Activated naive CD4-positive, alpha-beta T cell treated with anti-CD3 and anti-CD28 coated beads for 36 hours (primary cell): ENCODE measurements at regions not wholly inside any gene's neighbourhood (a gene's known extent, or its start where the extent isn't known, plus 50 kb on each side); places are given as distances from the start of the nearest gene placed in this dataset.

ENCODE experiments used
- CTCF ChIA-PET: fragments of 350-600 bp; sonication (Branson Sonifier 250); formaldehyde crosslinking; loops from one replicate; lab custom pipeline; 2021; ENCODE audit warnings: antibody characterized with exemption; lab: Charles Lee
- DNase-seq: peaks from one replicate; pipeline ENCODE4 v3.0.0-alpha.2; 2020
- H3K27ac Mint-ChIP-seq: one replicate; pipeline ENCODE4 v1.8.0; 2021; ENCODE audit warnings: mild to moderate bottlenecking, mixed read lengths
- H3K27me3 Mint-ChIP-seq: one replicate; pipeline ENCODE4 v1.8.0; 2021; ENCODE audit warnings: low read depth, mixed read lengths
- H3K36me3 Mint-ChIP-seq: one replicate; pipeline ENCODE4 v1.8.0; 2021; ENCODE audit warnings: low read depth, mixed read lengths
- H3K4me1 Mint-ChIP-seq: one replicate; pipeline ENCODE4 v1.8.0; 2021; ENCODE audit warnings: low read depth, mixed read lengths
- H3K4me3 Mint-ChIP-seq: one replicate; pipeline ENCODE4 v1.8.0; 2021; ENCODE audit warnings: mild to moderate bottlenecking, moderate library complexity, mixed read lengths
- H3K9me3 Mint-ChIP-seq: one replicate; pipeline ENCODE4 v1.8.0; 2021; ENCODE audit warnings: mixed read lengths
- intact Hi-C: fragments of 100-400 bp; cut with micrococcal nuclease; formaldehyde crosslinking; loops from one replicate; pipeline ENCODE4 v1.15.1; 2023

DNA sequence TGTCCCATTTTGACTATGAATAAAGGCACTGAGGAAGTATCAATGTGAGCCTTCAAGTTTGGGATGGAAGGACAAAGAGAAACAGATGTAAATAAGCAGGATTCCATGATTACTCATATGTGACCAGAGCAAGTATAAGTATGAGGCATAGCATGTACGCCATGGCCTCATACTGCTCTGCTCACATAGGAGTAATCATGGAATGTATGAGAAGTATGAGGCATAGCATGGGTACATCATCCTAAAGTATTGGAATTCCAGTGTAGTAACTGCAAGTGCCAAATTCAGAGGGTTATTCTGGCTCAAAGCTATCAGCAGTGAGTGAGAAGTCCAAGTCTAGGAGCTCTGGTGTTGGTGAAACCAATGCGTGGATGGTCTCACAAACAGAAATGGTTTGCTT, 81.2 kb upstream of the WDR72 start:
- Mint-ChIP-seq H3K27ac (no peak overlapping the region), H3K4me3 (no peak overlapping the region), H3K4me1 (no peaks in the 10 kb centered on the region), H3K36me3 (no peaks in the 10 kb centered on the region), H3K27me3 (peaks cover 12% of the 10 kb centered on the region), H3K9me3 (no peaks in the 10 kb centered on the region)
- intact Hi-C loops: no loop called here
- CTCF ChIA-PET: no interaction called here
- DNase-seq: no peak

DNA sequence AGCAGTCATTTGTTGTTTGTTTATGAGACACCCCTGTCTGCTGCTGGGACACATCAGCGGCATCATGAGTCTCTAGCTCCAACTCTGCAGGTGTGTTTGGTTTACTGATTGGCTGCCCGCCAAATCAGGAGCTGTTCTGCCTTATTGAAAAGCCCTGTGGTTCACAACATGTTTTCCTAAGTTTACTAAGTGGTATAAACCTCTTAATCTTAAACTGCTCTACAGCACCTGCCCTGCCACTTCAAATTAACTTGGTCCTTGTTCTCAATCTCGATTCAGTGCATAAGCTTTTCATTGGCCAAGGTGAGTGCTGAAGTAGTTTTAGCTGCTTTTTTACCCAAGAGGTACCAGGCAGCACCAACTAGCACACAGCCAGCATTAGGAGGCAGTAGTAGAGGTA, 77.8 kb upstream of the WDR72 start:
- no peak overlapping the region for H3K27ac Mint-ChIP-seq
- no peaks in the 10 kb centered on the region for H3K9me3 Mint-ChIP-seq
- no peak for DNase-seq
- H3K27me3 Mint-ChIP-seq: peaks cover 5% of the 10 kb centered on the region
- intact Hi-C loops: no loop called here
- H3K36me3 Mint-ChIP-seq: no peaks in the 10 kb centered on the region
- H3K4me3 Mint-ChIP-seq: no peak overlapping the region
- CTCF ChIA-PET: no interaction called here
- no peaks in the 10 kb centered on the region for H3K4me1 Mint-ChIP-seq

- Mint-ChIP-seq H3K36me3 (no peaks in the 10 kb centered on the region), H3K4me1 (no peaks in the 10 kb centered on the region), H3K27ac (no peak overlapping the region), H3K27me3 (peaks cover 5% of the 10 kb centered on the region), H3K4me3 (no peak overlapping the region), H3K9me3 (no peaks in the 10 kb centered on the region)
- CTCF ChIA-PET: no interaction called here
- intact Hi-C loops: no loop called here
- no peak for DNase-seq
Observed at GRCh38 chr15:53836618-53837017, 77.2 kb upstream of the WDR72 start.

- DNase-seq: no peak
- Mint-ChIP-seq H3K9me3 (no peaks in the 10 kb centered on the region), H3K36me3 (no peaks in the 10 kb centered on the region), H3K4me3 (no peak overlapping the region), H3K27me3 (peaks cover 5% of the 10 kb centered on the region), H3K27ac (no peak overlapping the region), H3K4me1 (no peaks in the 10 kb centered on the region)
- intact Hi-C loops: no loop called here
- CTCF ChIA-PET: no interaction called here
Observed at GRCh38 chr15:53835309-53835708, 75.8 kb upstream of the WDR72 start.

GRCh38 chr15:53834214-53834613, 74.8 kb upstream of the WDR72 start:
- no peak for DNase-seq
- Mint-ChIP-seq H3K36me3 (no peaks in the 10 kb centered on the region), H3K4me1 (no peaks in the 10 kb centered on the region), H3K27ac (no peak overlapping the region), H3K4me3 (no peak overlapping the region), H3K27me3 (peaks cover 5% of the 10 kb centered on the region), H3K9me3 (no peaks in the 10 kb centered on the region)
- intact Hi-C loops: no loop called here
- CTCF ChIA-PET: no interaction called here

- no peaks in the 10 kb centered on the region for H3K9me3 Mint-ChIP-seq
- no peaks in the 10 kb centered on the region for H3K4me1 Mint-ChIP-seq
Observed at GRCh38 chr15:53833134-53833624, 73.7 kb upstream of the WDR72 start.

GRCh38 chr15:53831907-53832770, 72.7 kb upstream of the WDR72 start:
- intact Hi-C loops: no loop called here
- no peak for DNase-seq
- Mint-ChIP-seq H3K36me3 (no peaks in the 10 kb centered on the region), H3K27me3 (peaks cover 3% of the 10 kb centered on the region), H3K4me1 (no peaks in the 10 kb centered on the region), H3K9me3 (no peaks in the 10 kb centered on the region), H3K4me3 (no peak overlapping the region), H3K27ac (no peak overlapping the region)
- CTCF ChIA-PET: interaction anchor here (0.6 kb wide), 1 partner anchor 27 kb away, joined by 3 read pairs; no protein-coding TSS in a partner anchor

More at GRCh38 chr15:53833134-53833624, 73.7 kb upstream of the WDR72 start:
- H3K36me3 Mint-ChIP-seq: no peaks in the 10 kb centered on the region
- intact Hi-C loops: no loop called here
- CTCF ChIA-PET: interaction anchor here (0.6 kb wide), 1 partner anchor 28 kb away, joined by 3 read pairs; no protein-coding TSS in a partner anchor
- peaks cover 3% of the 10 kb centered on the region for H3K27me3 Mint-ChIP-seq
- no peak for DNase-seq
- no peak overlapping the region for H3K4me3 Mint-ChIP-seq
- H3K27ac Mint-ChIP-seq: no peak overlapping the region

DNA sequence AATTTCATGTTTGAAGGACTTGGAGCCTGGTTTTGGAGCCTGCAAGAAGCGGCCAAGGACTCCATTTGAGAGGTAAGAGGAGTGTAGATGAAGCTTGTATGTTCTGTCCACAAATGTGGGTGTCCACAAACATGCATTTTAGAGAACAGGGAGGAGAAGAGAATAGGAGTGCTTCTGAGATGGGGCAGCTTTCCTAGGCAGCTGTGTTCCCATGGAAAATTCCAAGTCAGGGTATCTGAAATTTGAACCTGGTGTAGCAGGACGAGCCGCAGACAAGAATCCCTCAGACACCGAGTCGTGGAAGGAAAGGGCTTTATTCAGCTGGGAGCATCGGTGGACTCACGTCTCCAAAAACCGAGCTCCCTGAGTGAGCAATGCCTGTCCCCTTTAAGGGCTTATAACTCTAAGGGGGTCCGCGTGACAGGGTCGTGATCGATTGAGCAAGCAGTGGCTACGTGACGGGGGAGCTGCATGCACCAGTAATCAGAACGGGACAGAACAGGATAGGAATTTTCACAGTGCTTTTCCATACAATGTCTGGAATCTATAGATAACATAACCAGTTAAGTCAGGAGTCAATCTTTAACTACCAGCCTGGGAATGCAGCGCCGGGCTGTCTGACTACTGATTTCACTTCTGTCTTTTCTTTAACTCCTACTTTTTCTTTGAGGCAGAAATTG, 71.4 kb upstream of the WDR72 start:
- intact Hi-C loops: no loop called here
- no peaks in the 10 kb centered on the region for H3K27me3 Mint-ChIP-seq
- no peaks in the 10 kb centered on the region for H3K4me1 Mint-ChIP-seq
- CTCF ChIA-PET: no interaction called here
- H3K4me3 Mint-ChIP-seq: no peak overlapping the region
- no peak for DNase-seq
- no peaks in the 10 kb centered on the region for H3K36me3 Mint-ChIP-seq
- no peak overlapping the region for H3K27ac Mint-ChIP-seq
- no peaks in the 10 kb centered on the region for H3K9me3 Mint-ChIP-seq

DNA sequence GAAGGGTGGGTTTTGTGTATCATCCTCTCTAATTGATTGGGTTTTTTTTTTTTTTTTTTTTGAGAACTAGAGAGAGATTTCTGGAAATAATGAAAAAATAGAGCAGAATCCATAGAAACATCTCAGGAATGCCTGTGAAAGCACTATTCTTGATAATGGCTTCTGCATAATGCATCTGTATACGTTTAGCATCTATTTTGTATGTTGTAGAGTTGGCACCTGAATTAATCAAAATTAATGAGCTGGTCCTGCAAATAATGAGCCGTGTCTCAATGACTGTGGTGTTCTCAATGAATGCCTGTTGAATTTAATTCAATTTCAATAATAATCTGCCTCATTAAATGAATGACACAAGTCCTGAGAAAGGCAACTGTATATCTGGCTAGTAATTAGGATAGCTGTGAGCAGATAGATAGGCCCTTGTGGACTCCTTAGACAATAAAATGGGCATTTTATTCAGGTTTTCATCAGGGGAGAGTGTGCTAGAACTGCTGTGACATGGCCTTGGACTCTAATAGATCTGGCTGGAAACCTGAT, 70.5 kb upstream of the WDR72 start:
- H3K27ac Mint-ChIP-seq: no peak overlapping the region
- no peaks in the 10 kb centered on the region for H3K4me1 Mint-ChIP-seq
- no peaks in the 10 kb centered on the region for H3K36me3 Mint-ChIP-seq
- intact Hi-C loops: no loop called here
- CTCF ChIA-PET: no interaction called here
- H3K27me3 Mint-ChIP-seq: no peaks in the 10 kb centered on the region
- DNase-seq: no peak
- H3K4me3 Mint-ChIP-seq: no peak overlapping the region
- no peaks in the 10 kb centered on the region for H3K9me3 Mint-ChIP-seq

- no peaks in the 10 kb centered on the region for H3K4me1 Mint-ChIP-seq
- H3K27me3 Mint-ChIP-seq: no peaks in the 10 kb centered on the region
- intact Hi-C loops: no loop called here
- peaks cover 4% of the 10 kb centered on the region for H3K9me3 Mint-ChIP-seq
- H3K36me3 Mint-ChIP-seq: no peaks in the 10 kb centered on the region
- no peak overlapping the region for H3K4me3 Mint-ChIP-seq
- no peak overlapping the region for H3K27ac Mint-ChIP-seq
- CTCF ChIA-PET: no interaction called here
- no peak for DNase-seq
Observed at GRCh38 chr15:53829471-53829870, 70.0 kb upstream of the WDR72 start.

DNA sequence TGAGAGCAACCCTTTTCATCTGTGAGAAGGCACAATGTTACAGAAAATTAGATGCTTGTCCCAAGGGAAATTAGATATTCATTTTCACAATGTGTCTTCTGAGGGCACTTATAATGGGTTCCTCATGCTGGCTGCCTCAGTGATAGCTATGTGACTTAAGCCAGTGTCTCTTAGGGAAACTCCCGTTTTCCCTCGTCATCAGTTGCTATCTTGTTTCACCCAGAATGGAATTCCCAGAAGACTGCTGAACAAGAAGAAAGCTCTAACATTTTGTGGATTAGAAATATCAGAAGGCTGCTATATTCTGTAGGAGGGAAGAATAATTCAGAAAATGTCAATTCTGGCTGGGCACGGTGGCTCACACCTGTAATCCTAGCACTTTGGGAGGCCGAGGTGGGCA, 67.9 kb upstream of the WDR72 start:
- Mint-ChIP-seq H3K4me3 (no peak overlapping the region), H3K4me1 (no peaks in the 10 kb centered on the region), H3K27me3 (no peaks in the 10 kb centered on the region), H3K27ac (no peak overlapping the region), H3K9me3 (peaks cover 11% of the 10 kb centered on the region), H3K36me3 (no peaks in the 10 kb centered on the region)
- intact Hi-C loops: no loop called here
- CTCF ChIA-PET: no interaction called here
- DNase-seq: no peak

GRCh38 chr15:53811530-53811929, 52.1 kb upstream of the WDR72 start:
- no peak for DNase-seq
- Mint-ChIP-seq H3K4me1 (peaks cover 2% of the 10 kb centered on the region), H3K9me3 (no peaks in the 10 kb centered on the region), H3K27me3 (peaks cover 3% of the 10 kb centered on the region), H3K4me3 (no peak overlapping the region), H3K36me3 (no peaks in the 10 kb centered on the region), H3K27ac (no peak overlapping the region)
- intact Hi-C loops: loop anchor here (5.0 kb wide), 1 partner anchor 1481 kb away; no protein-coding TSS in a partner anchor
- CTCF ChIA-PET: interaction anchor here (0.7 kb wide), 1 partner anchor 851 kb away, joined by 4 read pairs; no protein-coding TSS in a partner anchor
